ENCODE measurements at regions not wholly inside any gene's neighbourhood (a gene's known extent, or its start where the extent isn't known, plus 50 kb on each side); places are given as distances from the start of the nearest gene placed in this dataset.
"Not testable (repeated sequence)": the region's sequence is repeated elsewhere in the genome, so short reads cannot be mapped to it uniquely, and the experiment has no call there.

DNA sequence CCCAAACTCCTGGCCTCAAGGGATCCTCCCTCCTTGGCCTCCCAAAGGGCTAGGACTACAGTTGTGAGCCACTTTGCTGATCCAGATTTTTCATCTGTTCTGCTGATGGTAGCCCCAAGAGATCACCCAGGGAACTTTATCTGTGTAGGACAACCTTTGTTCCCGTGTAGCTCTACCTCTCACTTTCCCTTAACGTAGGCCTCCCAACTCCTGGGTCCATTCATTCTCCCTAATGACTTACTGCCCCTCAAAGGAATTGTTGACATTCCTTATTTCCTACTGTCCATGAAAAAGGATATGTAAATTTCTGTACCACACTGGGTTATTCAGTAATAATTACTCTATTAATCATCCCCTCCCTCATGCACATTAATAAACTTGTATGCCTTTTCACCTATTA is 51.0 kb upstream of the PHF24 start:
- Mint-ChIP-seq H3K4me3 (no peak overlapping the region), H3K27ac (no peak overlapping the region), H3K9me3 (no peaks in the 10 kb centered on the region), H3K36me3 (no peaks in the 10 kb centered on the region), H3K4me1 (peaks cover 0 to 1% (median 0%) of the 10 kb centered on the region in 3 donors), H3K27me3 (peaks cover 5% of the 10 kb centered on the region)

DNA sequence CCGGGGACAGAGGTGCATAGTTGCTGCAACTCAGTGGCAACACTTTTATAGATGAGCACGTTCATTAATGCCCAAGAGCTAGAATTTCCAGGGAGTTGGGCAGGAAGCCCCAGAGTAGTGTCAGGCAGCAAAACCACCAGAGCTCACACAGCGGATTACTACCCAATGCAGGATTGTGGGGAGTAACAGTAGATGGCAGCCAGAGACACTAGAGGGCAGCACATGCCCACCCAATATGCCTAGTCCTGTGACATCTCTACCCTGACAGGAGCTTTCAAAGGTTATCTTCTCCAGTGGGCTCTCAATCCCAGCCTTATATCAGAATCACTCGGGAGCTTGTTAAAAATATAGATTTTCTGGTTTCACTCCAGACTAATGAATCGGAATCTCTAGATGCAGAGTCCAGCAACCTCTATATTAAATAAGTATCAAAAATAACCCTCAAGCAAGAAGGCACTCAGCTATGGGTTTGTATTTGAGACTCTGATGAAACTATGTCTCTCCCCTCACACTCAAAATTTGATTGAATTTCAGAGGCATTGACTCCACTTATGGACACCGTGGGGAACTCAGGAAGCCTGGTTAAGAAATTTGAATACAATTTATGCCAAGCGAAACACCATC is 58.4 kb upstream of the PHF24 start:
- no peaks in the 10 kb centered on the region for H3K4me1 Mint-ChIP-seq
- peaks cover 14% of the 10 kb centered on the region for H3K27me3 Mint-ChIP-seq
- no peaks in the 10 kb centered on the region for H3K9me3 Mint-ChIP-seq
- no peak overlapping the region for H3K27ac Mint-ChIP-seq
- no peak overlapping the region for H3K4me3 Mint-ChIP-seq
- H3K36me3 Mint-ChIP-seq = no peaks in the 10 kb centered on the region

DNA sequence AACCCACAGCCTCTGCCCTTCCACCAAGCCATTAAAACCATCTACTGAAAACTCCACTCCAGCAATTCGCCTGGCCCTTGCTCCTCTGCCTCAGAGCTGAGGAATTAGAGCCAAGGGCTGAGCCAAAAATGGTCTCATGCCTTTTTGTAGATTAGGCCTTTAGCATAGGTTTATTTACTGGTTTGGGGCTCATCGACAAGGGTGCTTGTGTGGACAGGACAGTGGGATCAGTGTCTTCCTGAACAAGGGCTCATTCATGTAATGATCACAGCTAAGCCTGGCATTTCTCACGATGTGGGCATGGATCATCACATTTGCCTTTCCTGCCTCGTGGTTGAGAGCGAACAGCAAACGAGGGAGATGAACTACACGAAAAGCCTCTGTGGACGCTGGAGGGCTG is 59.2 kb upstream of the PHF24 start:
- H3K27ac Mint-ChIP-seq = no peak overlapping the region
- H3K4me1 Mint-ChIP-seq = no peaks in the 10 kb centered on the region
- no peaks in the 10 kb centered on the region for H3K9me3 Mint-ChIP-seq
- H3K27me3 Mint-ChIP-seq = peaks cover 21% of the 10 kb centered on the region
- H3K4me3 Mint-ChIP-seq = no peak overlapping the region
- H3K36me3 Mint-ChIP-seq = no peaks in the 10 kb centered on the region

DNA sequence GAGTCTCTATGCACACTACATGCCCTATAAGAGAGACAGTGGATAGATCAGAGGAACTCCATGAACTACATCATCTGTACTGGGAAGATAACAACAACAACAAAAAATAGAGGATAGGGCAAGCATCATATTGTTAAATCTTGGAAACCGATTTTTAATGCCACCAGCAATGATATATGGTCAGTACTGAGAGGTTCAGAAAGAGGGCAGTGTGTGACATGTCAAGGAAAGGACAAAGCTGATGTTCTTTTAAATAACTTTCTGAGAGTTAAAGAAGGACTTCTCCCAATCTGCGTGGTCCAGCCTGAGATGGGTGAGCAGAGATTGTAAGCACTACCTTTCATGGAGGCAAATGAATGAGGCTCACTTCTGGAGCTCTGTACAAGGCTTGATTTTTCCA is 62.0 kb upstream of the PHF24 start:
- peaks cover 31% of the 10 kb centered on the region for H3K27me3 Mint-ChIP-seq
- no peaks in the 10 kb centered on the region for H3K36me3 Mint-ChIP-seq
- H3K27ac Mint-ChIP-seq = no peak overlapping the region
- no peaks in the 10 kb centered on the region for H3K9me3 Mint-ChIP-seq
- no peaks in the 10 kb centered on the region for H3K4me1 Mint-ChIP-seq
- no peak overlapping the region for H3K4me3 Mint-ChIP-seq

DNA sequence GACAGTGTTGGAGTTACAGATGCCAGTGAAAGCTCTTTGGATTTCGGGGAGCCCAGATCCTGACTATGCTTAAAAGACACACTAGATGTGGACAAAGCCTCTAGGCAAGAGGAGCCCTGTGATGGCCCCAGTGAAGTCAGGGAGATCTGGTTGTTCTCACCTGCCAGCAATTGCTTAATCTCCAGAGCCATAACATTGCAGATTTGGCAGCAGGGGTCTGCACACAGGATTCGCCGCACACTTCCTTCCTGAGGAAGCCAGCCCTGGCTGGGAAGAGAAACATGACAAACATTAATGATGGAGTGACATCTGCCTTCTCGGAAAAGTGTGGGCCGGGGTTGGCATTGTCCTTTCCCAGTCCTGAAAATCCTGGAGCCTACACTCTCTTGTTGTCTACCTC is 65.2 kb upstream of the PHF24 start:
- Mint-ChIP-seq H3K27ac (no peak overlapping the region), H3K4me3 (no peak overlapping the region), H3K36me3 (no peaks in the 10 kb centered on the region), H3K9me3 (no peaks in the 10 kb centered on the region), H3K4me1 (no peaks in the 10 kb centered on the region), H3K27me3 (peaks cover 28% of the 10 kb centered on the region)

DNA sequence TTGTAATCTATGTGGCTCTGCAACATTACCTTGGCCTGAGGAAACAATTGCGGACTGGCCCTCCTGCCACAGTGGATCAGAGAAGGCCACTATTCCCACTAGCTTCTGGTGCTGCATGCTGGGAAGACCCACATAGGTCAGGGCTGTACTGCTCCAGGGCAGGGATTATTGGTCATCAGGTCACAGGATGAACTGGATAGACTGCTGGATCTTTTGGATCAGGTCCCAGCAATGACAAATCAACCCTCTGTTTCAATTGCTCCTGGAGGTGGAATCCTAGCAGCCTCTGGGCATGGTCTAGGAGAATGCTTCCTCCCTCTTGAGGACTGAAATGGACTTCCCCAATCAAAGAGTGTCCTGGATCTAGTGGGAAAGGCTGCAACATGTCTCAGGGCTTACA is 66.7 kb upstream of the PHF24 start:
- Mint-ChIP-seq H3K36me3 (no peaks in the 10 kb centered on the region), H3K4me3 (no peak overlapping the region), H3K27me3 (peaks cover 25% of the 10 kb centered on the region), H3K27ac (no peak overlapping the region), H3K9me3 (no peaks in the 10 kb centered on the region), H3K4me1 (no peaks in the 10 kb centered on the region)

DNA sequence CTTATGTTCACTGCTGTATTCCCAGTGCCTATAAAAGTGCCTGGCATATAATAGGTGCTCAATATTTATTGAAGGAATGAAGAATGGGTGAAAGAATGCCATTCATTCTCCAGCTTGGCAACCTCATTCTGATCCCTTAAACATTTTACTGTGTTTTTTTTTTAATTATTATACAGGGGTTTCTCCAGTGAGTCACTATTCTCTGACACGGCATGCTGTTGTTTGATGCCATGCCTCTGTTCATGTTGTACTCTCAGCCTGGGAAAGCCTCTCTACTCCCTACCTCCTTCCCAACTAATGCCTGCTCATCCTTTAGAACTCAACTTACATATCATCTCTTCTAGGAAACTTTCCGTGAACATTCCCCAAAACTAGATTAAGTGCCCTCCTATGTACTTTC is 70.2 kb upstream of the PHF24 start:
- Mint-ChIP-seq H3K4me3 (no peak overlapping the region), H3K9me3 (no peaks in the 10 kb centered on the region), H3K27ac (no peak overlapping the region), H3K27me3 (peaks cover 4% of the 10 kb centered on the region), H3K4me1 (peaks cover 0 to 6% (median 0%) of the 10 kb centered on the region in 3 donors), H3K36me3 (peaks cover 1% of the 10 kb centered on the region)

DNA sequence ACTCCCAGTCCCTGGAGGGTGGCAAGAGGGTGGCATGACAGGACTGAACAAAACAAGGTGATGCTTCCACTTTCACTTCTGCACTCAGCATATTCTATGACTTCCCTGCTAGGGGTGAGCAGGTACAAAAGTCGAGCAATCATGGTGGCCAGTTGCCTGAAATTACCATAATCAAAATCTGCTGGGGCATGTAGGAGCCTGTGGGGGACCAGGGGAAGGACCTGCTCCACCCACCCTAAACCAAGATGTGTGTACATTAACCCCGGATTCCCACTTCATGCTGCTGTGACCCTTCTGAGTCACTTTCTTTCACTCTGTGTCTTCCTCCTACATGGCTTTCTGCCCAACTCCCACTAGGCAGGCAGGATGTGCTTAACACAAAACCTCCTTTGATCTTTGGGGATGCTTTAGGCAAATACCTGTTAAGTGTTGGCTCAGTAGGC is 73.3 kb upstream of the PHF24 start:
- Mint-ChIP-seq H3K4me1 (peaks cover 0 to 6% (median 0%) of the 10 kb centered on the region in 3 donors), H3K4me3 (peak overlapping the region in 1 of 4 donors; percentile 45), H3K9me3 (no peaks in the 10 kb centered on the region), H3K27ac (no peak overlapping the region), H3K27me3 (peaks cover 2% of the 10 kb centered on the region), H3K36me3 (peaks cover 1% of the 10 kb centered on the region)

DNA sequence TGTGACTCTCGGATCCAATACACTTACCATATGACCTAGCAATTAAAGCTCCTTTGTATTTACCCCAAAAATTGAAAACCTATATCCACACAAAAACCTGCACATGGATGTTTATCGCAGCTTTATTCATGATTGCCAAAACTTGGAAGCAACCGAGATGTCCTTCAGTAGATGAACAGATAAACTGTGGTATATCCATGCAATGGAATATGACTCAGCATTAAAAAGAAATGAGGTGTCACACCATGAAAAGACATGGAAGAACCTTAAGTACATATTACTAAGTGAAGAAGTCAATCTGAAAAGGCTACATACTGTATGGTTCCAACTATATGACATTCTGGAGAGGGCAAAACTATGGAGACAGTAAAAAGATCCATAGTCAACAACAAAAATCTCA is 82.0 kb upstream of the PHF24 start:
- Mint-ChIP-seq H3K4me1 (no peaks in the 10 kb centered on the region), H3K36me3 (no peaks in the 10 kb centered on the region), H3K27me3 (peaks cover 19% of the 10 kb centered on the region), H3K4me3 (no peak overlapping the region), H3K27ac (no peak overlapping the region), H3K9me3 (peaks cover 0 to under 1% (median 0%) of the 10 kb centered on the region in 3 donors)

DNA sequence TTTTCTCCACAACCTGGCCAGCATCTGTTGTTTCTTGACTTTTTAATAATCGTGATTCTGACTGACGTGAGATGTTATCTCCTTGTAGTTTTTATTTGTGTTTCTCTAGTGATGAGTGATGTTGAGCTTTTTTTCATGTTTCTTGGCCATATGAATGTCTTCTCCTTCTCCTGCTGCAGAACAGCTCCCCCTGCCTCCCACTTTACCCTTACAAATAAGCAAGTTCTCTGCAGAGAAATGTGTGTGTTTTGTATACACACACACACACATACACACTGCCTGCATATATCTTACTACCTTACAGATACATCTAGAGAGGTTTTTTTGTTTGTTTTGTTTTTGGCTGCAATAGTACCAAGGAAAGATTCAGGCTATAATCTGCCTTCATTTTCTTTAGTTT is 88.7 kb upstream of the PHF24 start:
- Mint-ChIP-seq H3K4me3 (no peak overlapping the region), H3K27ac (no peak overlapping the region), H3K27me3 (peaks cover 4% of the 10 kb centered on the region), H3K36me3 (no peaks in the 10 kb centered on the region), H3K9me3 (peaks cover 0 to 7% (median 6%) of the 10 kb centered on the region in 3 donors), H3K4me1 (no peaks in the 10 kb centered on the region)

DNA sequence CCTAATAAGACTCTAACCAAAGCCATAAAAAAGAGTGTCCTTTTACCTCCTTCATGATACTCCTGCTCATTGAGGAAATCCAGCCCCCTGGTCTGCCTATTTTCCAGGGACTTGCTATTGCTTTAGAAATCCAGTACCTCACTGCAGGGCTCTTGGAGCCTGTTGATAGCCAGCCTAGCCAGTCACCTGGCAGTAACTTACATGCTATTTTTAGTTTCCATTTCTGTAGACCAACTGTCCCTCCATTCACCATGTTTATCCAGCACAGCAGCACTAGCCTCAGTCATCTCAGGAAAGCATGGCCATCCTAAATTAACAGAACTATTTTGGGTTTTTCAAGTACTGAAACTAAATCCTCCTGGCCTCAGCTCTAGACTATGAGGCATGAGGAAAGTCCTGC is 91.5 kb upstream of the PHF24 start:
- H3K4me1 Mint-ChIP-seq = no peaks in the 10 kb centered on the region
- no peak overlapping the region for H3K4me3 Mint-ChIP-seq
- peaks cover 4 to 20% (median 19%) of the 10 kb centered on the region in 3 donors for H3K9me3 Mint-ChIP-seq
- no peak overlapping the region for H3K27ac Mint-ChIP-seq
- no peaks in the 10 kb centered on the region for H3K36me3 Mint-ChIP-seq
- peaks cover 6% of the 10 kb centered on the region for H3K27me3 Mint-ChIP-seq

DNA sequence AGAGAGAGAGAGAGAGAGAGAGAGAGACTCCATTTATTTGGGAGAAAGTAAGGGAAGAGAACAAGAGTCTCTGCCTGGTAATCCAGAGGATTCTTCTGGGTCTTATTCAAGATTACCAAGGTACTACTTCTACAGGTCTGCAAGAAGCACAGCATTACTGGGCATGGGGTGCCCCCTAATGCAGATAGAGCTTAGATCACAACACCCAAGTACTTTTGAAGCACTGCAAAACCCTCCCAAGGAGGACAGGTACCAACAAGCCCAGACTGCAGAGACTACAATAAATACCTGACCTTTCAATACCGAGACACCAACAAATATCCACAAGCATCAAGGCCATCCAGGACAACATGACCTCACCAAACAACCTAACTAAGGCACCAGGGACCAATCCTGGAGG is 94.7 kb upstream of the PHF24 start:
- H3K4me3 Mint-ChIP-seq = no peak overlapping the region
- H3K27ac Mint-ChIP-seq = no peak overlapping the region
- H3K36me3 Mint-ChIP-seq = no peaks in the 10 kb centered on the region
- peaks cover 4 to 21% (median 20%) of the 10 kb centered on the region in 3 donors for H3K9me3 Mint-ChIP-seq
- H3K27me3 Mint-ChIP-seq = peaks cover 15% of the 10 kb centered on the region
- H3K4me1 Mint-ChIP-seq = no peaks in the 10 kb centered on the region

DNA sequence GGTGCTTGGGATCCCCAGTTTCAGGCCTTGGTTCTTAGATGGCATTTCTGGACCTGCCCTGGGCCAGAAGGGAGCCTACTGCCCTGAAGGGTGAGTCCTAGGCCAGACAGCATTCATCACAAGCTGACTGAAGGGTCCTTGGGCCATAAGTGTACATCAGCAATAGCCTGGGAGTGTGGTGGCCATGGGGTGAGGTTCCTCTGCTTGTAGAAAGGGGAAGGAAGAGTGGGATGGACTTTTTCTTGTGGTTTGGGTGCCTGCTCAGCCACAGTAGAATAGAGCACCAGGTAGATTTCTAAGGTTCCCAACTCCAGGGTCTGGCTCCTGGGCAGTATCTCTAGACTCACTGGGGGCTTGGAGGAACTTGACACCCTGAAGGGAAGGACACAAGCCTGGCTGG is 95.2 kb upstream of the PHF24 start:
- no peaks in the 10 kb centered on the region for H3K36me3 Mint-ChIP-seq
- peaks cover 4 to 21% (median 20%) of the 10 kb centered on the region in 3 donors for H3K9me3 Mint-ChIP-seq
- no peak overlapping the region for H3K4me3 Mint-ChIP-seq

DNA sequence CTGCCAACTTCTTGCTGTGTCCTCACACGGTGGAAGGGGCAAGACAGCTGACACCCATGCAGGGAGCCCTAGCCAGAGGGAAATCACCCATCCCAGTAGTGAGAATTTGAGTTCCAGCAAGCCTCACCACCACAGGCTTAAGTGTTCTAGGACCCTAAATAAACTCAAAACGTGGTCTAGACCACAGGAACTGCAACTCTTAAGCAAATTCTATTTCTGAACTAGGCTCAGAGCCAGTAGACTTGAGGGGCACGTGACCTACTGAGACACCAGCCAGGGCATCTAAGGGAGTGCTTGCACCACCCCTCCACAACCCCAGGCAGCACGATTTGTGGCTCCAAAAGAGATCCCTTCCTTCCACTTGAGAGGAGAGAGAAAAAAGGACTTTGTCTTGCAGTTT is 96.0 kb upstream of the PHF24 start:
- Mint-ChIP-seq H3K4me1 (no peaks in the 10 kb centered on the region), H3K9me3 (peaks cover 4 to 21% (median 20%) of the 10 kb centered on the region in 3 donors), H3K36me3 (no peaks in the 10 kb centered on the region), H3K4me3 (no peak overlapping the region), H3K27me3 (peaks cover 15% of the 10 kb centered on the region), H3K27ac (no peak overlapping the region)

More for the DNA sequence above, 95.2 kb upstream of the PHF24 start:
- Mint-ChIP-seq H3K27me3 (peaks cover 15% of the 10 kb centered on the region), H3K4me1 (no peaks in the 10 kb centered on the region), H3K27ac (no peak overlapping the region)

DNA sequence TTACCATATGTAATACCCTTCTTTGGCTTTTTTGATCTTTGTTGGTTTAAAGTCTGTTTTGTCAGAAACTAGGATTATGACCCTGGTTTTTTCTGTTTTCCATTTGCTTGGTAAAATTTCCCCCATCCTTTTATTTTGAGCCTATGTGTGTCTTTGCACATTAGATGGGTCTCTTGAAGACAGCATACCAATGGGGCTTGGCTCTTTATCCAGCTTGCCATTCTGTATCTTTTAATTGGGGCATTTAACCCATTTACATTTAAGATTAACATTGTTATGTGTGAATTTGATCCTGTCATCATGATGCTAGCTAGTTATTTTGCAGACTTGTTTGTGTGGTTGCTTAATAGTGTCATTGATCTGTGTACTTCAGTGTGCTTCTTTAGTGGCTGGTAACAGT is 103.1 kb upstream of the PHF24 start:
- H3K4me1 Mint-ChIP-seq, H3K36me3 Mint-ChIP-seq, H3K4me3 Mint-ChIP-seq, H3K27ac Mint-ChIP-seq: not testable (repeated sequence)
- Mint-ChIP-seq H3K9me3 (peaks cover 0 to 11% (median 1%) of the 10 kb centered on the region in 3 donors), H3K27me3 (peaks cover 12% of the 10 kb centered on the region)

DNA sequence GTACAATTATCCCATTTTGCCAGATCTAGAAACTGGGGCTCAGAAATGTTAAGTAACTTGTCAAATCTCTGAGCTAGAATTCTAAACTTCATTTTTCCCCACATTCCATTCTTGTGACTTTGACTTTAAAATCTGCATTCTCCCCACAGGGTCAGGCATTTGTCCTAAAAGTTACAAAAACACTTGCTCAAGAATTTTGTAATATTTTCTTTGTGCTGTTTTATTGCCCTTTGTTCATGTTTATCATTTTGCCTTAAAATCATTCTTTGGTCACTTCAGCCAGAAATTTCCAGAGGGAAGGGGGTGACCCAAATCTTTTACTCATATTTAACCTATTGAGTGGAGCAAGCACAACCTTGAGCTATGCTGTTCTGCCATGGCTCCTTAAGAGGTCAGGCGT is 120.1 kb upstream of the CCL21 start:
- no peaks in the 10 kb centered on the region for H3K4me1 Mint-ChIP-seq
- H3K36me3 Mint-ChIP-seq = no peaks in the 10 kb centered on the region
- no peaks in the 10 kb centered on the region for H3K9me3 Mint-ChIP-seq
- H3K27ac Mint-ChIP-seq = no peak overlapping the region
- H3K27me3 Mint-ChIP-seq = peaks cover 12% of the 10 kb centered on the region
- H3K4me3 Mint-ChIP-seq = no peak overlapping the region
